ENCODE measurements at regions not wholly inside any gene's neighbourhood (a gene's known extent, or its start where the extent isn't known, plus 50 kb on each side); places are given as distances from the start of the nearest gene placed in this dataset.

GRCh38 chr18:77505499-77505898, 255.9 kb downstream of the GALR1 start:
- no peak for TF ChIP-seq ZBTB33 (CRISPR knock-in tag; IDR thresholded peaks at IDR 0.05)
- no peak for TF ChIP-seq FOXK1 (CRISPR knock-in tag; IDR thresholded peaks at IDR 0.05; ENCODE audit: borderline replicate concordance, low read depth)
- no peak for TF ChIP-seq FOXP4 (CRISPR knock-in tag; IDR thresholded peaks at IDR 0.05)
- no peak for TF ChIP-seq SCMH1 (CRISPR knock-in tag; IDR thresholded peaks at IDR 0.05; ENCODE audit: borderline replicate concordance)
- no peak for TF ChIP-seq REST (IDR thresholded peaks at IDR 0.05; ENCODE audit: borderline replicate concordance in 1 of 2, low read depth in 1 of 2, low read length in 2 of 2)
- TF ChIP-seq NBN (conservative IDR thresholded peaks at IDR 0.05), result no peak
- no peak for TF ChIP-seq BRCA1 (CRISPR knock-in tag; IDR thresholded peaks at IDR 0.05)
- no peak for TF ChIP-seq KMT2B (CRISPR knock-in tag; IDR thresholded peaks at IDR 0.05)
- no peak for TF ChIP-seq JUN (CRISPR knock-in tag; IDR thresholded peaks at IDR 0.05)
- TF ChIP-seq CTCF (CRISPR knock-in tag; IDR thresholded peaks at IDR 0.05), result no peak
- no peak for TF ChIP-seq ZNF354B (CRISPR knock-in tag; IDR thresholded peaks at IDR 0.05)

Measured in HepG2 (cell line).